Tibial nerve (tissue), 3 donors: ENCODE measurements at regions not wholly inside any gene's neighbourhood (a gene's known extent, or its start where the extent isn't known, plus 50 kb on each side); places are given as distances from the start of the nearest gene placed in this dataset.

Source experiments
- POLR2A ChIP-seq, 2 donors: fragments of 450-650 bp; IDR thresholded peaks; one replicate each; pipeline ENCODE4 v1.6.1; 2017; ENCODE audit warnings: antibody characterized with exemption in 2 of 2, mild to moderate bottlenecking in 2 of 2, moderate library complexity in 2 of 2
- TF ChIP-seq, protein P1 (sequence below), 5 experiments: fragments of 200-600 bp in 3 of 5; fragments of 450-650 bp in 2 of 5; sonication (generic) in 3 of 5; IDR thresholded peaks; one replicate each; pipeline ENCODE4 v1.5.1; 2016 to 2019; ENCODE audit warnings: antibody characterized with exemption in 5 of 5, mild to moderate bottlenecking in 3 of 5, moderate library complexity in 2 of 5

DNA sequence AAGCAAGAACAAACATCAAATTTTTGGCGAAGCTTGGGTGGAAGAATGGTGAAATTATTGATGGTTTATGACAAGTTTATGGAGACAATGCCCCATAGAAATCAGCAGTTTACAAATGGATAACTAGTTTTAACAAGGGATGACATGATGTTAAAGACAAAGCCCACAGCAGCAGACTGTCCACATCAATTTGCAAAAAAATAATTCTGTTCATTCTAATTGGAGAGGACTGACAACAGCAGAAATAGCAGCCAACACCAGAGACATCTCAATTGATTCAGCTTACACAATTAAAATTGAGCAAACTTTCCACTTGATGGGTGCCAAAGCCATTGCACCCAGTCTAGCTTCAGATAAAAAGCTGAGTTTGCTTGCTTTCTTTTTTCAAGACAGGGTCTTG is 82.7 kb upstream of the STK32A start:
- TF ChIP-seq, protein P1, sequence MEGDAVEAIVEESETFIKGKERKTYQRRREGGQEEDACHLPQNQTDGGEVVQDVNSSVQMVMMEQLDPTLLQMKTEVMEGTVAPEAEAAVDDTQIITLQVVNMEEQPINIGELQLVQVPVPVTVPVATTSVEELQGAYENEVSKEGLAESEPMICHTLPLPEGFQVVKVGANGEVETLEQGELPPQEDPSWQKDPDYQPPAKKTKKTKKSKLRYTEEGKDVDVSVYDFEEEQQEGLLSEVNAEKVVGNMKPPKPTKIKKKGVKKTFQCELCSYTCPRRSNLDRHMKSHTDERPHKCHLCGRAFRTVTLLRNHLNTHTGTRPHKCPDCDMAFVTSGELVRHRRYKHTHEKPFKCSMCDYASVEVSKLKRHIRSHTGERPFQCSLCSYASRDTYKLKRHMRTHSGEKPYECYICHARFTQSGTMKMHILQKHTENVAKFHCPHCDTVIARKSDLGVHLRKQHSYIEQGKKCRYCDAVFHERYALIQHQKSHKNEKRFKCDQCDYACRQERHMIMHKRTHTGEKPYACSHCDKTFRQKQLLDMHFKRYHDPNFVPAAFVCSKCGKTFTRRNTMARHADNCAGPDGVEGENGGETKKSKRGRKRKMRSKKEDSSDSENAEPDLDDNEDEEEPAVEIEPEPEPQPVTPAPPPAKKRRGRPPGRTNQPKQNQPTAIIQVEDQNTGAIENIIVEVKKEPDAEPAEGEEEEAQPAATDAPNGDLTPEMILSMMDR (IDR thresholded peaks at IDR 0.05), result no peak
- TF ChIP-seq POLR2A (IDR thresholded peaks at IDR 0.05), result no peak
